GM21717 (cell line): ENCODE measurements at regions not wholly inside any gene's neighbourhood (a gene's known extent, or its start where the extent isn't known, plus 50 kb on each side); places are given as distances from the start of the nearest gene placed in this dataset.
"Not testable (repeated sequence)": the region's sequence is repeated elsewhere in the genome, so short reads cannot be mapped to it uniquely, and the experiment has no call there.

Experiments used
- ATAC-seq: cut with Tn5 transposase; IDR thresholded peaks from one replicate; pipeline ENCODE4 v1.9.1; 2021; ENCODE audit warnings: mild to moderate bottlenecking, moderate library complexity; ENCODE audit not compliant: unreplicated experiment

DNA sequence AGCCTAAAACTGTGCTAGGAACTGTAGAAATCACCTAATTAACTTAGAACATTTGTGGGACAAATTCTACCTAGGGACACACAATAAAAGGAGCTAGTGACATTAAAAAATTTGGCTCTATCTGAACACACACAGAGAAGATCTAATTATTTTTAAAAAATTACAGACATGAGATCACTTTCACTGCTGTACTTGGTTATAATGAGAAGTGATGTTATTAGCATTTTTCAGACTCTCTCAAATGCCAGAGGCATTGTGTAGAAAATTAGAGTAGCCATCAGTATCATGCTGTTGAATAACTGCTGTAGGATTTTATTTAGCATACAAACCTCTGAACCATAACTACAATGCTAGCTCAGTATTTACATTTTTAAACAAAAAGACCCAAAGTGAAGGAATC is 109.1 kb upstream of the ANK2 start:
- ATAC-seq: no peak

DNA sequence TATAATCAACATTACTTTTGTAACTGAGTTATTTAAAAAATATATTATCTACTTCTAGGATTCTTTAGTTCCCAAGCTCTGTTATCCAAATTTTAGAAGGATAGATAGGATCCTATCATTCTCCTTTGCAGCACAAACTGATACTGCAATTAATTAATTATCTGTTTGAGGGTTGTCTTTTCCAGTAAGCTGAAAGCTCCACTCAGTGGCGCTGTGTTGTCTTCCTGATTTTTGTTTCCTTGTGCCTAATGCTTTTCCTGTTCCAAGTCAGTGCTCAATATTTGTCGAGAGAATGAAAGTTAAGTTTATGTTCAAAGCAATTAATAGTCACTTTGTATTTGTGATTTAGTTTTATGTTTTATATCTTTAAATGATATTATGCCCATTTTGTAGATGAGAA is 107.4 kb upstream of the ANK2 start:
- no peak for ATAC-seq

DNA sequence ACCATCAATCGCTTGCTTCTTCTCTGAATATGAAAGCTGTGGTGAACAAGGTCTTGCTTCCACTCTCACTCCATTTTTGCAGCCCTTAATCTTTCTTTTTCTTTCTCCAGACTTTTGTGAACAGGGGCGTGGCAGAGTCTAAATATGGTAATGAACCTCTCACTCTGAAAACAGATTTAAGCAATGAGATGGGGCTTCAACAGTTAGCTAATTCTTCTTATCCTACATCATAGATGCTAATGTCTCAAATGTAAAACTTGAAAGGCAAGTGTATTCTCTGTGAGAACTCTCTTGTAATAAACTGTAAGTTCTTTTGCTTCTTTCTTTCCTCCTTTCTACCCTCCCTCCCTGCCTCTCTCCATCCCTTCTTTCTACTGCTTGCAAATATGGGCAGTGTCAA is 106.5 kb upstream of the ANK2 start:
- ATAC-seq: no peak

DNA sequence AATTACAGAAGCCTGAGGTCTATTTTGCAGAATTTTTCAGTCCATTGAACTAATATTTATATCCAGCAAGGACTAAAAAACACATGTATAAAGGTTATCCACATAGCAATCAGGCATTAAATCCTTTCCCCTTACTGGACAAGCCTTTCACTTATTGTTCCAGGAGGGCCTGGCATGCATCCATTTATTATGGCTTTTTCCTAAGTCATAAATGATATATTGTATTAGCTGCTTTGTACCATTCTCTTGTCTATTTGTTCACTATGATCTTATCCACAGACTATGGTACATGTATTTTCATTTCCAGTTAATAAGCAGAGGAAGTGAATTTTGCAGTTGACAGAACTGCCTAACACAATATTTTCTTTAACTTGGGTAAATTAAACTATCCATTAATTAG is 105.4 kb upstream of the ANK2 start:
- no peak for ATAC-seq

DNA sequence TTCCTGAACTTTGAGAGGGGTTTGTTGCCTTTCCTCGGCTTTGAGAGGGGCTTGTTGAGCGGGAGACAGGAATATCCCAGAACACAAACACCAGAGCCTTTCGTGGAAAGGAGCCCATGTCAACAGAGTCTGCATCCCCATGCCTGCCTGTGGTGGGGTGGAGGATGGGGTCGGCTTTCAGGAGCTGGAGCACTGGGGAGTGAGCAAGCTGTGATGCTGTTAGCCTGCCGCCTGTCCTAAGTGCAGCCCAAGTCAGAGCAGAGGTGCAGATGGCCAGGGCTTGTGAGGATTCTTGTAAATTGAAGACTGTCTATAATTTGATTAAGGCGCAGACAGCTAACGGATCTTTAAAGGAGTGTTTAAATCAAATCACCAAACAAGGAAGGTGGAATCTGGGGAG is 103.3 kb upstream of the ANK2 start:
- no peak for ATAC-seq

DNA sequence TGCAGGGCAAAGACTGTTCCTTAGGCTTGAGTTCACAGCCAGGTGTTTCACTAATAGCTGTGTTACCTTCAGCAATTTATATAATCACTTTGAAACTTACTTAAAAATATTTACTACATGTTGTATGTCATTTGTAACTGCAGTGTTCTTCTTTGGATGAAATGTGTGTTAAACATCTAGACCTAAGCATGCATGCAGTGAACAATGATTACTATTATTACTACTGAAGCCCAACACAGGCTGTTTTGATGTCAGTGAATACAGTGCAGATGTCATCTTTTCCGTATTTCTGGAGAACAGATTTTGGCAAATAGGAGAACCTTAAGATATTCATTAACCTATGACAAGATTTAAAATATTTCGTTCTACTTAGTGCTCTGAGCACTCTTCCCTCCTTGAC is 101.8 kb upstream of the ANK2 start:
- no peak for ATAC-seq

DNA sequence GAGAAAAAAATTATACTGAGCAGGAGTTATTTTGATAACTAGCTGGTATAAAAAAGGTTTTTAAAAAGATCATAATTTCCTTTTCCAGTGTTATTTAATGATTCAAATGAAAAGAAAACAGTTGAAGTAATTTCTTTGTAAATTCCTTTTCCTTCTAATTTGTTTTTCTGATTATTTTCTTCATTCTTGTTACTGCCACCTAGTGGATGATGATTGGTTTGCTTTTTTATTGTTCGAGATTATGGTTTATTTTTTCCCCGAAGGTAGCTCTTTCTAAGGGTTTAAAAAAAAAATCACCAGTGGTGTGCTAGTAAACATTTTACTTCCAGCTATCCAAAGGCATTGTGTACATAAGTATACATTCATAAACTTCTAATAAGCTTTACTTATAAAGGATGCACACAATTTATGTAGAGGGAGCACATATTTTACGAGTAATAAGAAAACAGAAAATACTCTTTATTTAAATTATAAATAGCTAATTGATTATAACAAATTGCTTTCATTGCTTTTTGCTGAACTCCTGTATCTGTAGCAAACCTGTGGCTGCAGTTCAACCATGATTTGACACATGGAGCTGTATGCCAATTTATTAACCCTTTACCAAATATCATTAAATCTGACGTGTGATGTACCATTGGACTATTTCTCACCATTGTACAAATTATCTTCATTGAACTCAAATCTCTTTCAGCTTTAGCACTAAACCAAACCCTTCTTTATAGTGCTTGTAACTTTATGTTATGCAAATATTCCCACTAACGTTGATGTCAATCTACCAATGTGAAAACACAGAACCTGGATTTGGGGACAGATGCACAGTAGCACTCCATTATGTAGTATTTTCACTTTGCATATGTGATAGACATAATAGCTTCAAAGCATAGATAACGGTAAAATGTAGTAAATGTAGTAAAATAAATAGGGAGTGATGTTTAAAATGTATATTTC is 97.8 kb upstream of the ANK2 start:
- ATAC-seq: no peak

DNA sequence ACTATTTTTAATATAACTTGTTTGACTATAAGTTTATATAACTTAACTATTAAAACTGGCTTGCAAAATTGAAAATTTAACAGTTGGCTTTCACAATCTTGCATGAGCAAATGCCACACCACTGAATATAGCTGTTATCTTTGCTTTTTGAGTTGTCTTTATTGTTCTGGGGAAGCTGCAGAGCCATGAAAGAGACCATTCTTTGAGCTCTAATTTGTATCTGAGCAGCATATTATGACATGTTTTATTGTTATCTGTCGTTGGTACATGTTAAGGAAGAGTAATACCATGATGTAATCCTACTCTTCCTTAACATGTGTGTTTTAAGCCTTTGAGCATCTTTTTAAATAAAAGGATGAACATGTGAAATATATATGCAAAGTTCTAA is 97.1 kb upstream of the ANK2 start:
- no peak for ATAC-seq

DNA sequence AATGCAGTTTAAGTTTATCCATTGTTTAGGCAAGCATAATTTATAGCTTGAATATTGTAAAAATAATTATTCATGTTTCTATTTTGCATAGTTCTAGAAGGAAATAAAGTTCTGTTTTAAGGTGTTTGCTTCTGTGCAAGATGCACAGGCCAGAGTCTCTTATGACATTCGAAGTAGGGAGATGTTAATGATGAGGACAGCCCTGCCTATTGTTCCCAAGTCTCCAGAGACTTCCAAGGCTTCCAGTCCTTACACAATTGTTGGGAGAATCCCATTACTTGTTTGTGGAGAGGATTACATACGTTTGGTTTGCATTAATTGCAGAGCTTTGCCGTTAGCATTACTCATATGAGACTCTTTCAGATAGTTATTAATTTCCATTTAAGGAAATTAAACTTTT is 96.2 kb upstream of the ANK2 start:
- ATAC-seq: no peak

DNA sequence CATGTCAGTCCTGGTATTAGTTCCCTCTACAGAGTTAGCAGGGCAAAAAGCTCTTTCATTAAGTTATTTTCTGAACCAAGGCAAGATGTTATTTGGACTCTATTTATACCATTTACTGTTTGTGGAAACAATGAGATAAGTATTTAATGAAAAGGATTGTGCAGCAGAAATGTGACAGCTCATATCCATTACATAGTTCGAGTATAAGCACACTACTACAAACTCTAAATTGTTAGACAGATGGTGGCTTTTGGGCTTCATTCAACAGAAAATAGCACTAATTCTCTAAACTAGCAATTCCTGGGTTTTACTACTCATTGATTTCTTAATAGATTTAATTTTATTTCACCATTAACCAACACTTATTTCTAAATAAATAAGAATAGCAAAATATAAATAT is 95.2 kb upstream of the ANK2 start:
- ATAC-seq: no peak

DNA sequence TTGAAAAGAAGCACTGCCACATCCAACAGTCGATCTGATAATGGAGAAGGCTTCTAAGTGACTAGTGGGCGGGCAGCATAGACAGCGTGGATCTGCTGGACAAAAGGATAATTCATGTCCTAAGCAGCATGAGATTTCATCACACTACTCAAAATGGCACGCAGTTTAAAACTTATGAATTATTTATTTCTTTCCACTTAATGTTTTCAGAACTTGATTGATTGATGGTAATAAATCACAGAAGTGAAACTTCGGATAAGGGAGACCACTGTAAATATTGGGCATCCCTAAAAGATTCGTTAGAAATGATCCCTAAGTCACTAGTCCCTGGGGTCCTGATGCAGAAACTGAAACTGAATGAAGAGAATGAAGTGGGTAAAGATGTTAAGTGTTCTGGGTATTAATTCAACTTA is 93.0 kb upstream of the ANK2 start:
- no peak for ATAC-seq

DNA sequence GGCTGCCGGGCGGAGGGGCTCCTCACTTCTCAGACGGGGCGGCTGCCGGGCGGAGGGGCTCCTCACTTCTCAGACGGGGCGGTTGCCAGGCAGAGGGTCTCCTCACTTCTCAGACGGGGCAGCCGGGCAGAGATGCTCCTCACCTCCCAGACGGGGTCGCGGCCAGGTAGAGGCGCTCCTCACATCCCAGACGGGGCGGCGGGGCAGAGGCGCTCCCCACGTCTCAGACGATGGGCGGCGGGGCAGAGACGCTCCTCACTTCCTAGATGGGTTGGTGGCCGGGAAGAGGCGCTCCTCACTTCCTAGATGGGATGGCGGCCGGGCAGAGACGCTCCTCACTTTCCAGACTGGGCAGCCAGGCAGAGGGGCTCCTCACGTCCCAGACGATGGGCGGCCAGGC is 91.7 kb upstream of the ANK2 start:
- ATAC-seq: not testable (repeated sequence)

DNA sequence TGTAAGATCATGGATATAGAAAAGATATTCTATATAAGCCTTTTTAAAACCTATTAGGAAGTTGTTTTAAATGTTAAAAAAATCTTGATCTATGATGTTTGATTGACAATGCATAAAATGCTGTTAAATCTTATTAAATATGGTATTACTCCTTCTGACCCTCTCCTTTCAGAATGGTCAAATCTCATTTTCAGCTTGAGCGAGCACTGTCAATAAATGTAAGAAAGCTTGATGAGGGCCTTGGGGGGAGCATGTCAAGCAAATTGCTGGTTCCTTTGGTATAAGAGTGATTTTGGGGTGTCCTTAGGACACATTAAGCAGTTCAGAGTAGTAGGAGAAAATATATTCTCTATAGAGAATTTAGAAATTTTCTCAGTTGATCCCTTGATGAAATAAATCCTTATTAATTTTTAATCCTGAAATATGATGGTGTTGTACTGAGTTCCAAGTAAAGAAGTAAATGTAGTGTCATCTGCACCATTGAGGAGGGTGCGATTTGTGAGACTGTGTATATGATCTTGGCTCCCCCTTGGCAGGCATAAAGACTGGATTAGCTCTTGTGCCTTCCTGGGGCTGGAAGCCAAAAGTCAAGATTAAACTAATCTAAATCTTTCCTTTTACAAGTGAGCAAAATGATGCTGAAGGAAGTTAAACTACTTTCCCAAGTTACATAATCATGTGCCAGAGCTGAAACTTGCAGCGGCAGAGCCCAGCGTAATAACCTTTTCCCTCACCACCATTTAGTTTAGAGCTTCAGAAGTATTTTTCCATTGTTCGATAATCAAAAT is 82.6 kb upstream of the ANK2 start:
- no peak for ATAC-seq

DNA sequence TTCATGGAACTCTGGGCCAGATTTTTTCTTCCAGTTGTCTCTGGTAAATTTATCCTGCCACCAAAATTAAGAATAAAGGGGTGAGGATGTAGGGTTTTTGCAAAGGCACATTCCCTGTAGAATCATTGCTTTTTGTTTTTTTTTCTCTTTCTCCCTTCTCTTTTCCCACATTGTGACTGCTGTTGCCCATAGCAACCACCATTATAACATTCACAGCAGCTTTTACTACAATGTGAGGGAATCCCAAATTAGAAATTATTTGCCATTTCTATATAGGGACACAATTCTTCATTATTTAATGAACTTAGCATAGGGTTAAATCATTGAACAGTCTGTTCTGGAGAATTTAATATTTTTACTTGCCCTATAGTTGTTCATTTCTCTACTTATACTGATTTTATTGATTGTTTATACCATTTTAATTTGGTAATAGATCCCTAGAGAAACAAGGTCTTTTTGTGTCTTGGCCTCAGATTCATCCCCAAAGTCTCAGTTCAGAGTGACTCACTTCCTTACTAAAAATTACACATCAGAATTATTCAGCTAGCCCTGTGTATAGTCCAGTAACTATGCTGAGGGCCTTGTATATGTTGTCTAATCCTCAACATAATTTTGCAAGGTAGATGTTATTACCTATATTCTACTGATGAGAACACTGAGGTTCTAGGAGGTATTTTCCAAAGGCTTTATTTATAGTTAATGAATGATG is 80.8 kb upstream of the ANK2 start:
- ATAC-seq: no peak

DNA sequence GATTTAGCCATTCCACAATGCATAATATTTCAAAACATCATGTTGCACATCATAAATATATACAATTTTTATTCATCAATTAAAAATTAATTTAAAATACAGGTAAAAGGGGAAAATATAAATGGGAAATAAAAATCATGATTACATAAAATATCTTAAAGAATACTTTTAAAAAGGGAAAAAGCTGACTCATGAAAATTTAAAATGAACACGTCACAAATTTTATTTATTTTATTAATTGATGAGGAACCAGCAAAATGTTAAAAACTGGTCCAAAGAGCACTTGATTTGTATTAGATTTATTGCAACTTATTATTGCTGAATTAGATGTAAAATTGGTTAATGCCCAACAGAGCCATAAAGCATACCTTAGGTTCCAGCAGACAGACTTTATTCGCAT is 78.5 kb upstream of the ANK2 start:
- ATAC-seq: no peak

DNA sequence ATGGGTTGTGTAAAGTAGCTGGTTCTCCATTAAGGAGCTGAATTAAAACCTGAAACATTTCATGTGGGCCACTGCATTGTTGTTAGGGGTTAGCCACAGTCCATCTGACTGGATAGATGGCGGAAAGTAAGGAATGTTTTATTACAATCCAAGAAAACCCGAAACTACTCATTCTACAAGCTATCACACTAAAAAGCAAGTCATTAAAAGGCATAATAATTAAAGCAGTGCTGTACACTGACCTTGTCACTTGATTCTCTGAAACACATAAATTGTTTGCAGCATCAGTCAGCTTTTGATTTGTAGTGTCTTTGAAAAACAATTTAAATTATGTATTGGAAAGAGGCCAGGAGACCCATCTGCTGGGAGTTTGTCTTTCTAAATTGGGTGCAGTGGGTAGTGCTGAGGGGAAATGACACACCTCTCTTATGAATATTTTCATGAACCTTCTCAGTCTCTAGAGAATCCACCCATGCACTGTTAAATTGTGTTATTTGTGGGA is 75.7 kb upstream of the ANK2 start:
- ATAC-seq: no peak

DNA sequence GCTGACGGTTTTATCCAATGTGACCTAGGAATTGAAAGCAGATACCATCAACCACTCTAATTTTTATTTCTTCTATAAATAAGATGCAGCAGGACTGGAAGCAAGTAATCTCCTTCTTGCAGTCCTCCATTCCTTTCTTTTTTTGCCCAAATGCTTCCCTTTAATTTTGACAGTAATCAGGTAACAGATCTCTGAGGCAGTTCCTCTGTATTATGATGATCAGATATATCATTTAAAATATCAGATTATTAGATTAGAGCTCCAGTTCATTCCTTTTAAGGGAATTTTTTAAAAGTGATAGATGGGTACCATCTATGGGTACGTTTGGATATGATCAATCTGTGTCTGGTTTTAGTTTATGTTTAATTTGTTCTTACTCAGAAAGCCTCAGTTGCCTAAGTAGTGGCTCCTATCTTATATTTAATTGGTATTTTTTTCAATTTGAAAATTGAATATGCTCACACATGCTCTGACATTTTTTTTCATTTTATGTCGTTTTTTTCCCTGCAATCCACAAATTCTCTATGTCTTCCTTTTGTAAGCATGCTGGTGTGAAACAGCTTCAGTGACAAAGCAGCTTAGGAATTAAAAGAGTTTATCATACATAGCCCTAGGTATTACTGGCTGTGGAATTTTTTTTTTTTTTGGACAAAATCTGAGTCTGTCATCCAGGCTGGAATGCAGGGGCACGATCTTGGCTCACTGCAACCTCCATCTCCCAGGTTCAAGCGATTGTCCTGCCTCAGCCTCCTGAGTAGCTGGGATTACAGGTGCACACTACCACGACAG is 73.7 kb upstream of the ANK2 start:
- no peak for ATAC-seq

DNA sequence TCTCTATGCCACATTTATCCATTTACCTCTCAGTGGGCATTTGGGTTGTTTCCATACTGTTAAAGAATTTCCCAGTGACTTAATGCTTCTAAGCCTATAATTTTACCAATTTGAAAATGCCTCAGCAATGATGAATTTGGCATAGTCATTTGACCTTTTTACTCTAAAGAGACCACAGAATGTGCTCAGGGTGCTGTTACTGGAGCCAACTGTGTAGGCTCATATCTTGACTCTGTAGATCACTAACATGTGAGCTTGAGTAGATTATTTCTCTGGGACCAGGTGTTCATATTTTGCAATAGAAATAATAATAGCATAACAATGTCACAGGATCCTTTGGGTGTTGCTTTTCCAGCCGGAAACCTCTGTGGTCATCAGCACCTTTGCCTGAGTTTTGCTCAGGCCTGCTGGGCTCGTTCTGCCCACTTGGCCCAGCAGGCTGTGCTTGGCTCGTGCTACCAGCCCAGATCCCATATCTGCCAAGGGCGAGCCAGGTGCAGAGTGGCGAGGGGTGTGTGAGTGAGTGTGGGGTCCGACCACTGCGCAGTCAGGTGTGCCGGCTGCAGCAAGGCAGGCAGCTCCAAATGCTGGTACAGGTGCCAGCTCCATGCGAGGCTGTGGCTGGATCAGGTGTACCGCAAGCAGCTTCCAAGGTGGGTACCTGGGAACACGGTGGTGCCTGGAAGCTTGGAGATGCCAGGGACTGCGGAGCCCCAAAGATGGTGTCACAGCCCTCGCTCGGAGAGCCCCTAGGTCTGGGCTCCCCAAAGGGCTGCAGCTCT is 70.6 kb upstream of the ANK2 start:
- ATAC-seq: no peak

DNA sequence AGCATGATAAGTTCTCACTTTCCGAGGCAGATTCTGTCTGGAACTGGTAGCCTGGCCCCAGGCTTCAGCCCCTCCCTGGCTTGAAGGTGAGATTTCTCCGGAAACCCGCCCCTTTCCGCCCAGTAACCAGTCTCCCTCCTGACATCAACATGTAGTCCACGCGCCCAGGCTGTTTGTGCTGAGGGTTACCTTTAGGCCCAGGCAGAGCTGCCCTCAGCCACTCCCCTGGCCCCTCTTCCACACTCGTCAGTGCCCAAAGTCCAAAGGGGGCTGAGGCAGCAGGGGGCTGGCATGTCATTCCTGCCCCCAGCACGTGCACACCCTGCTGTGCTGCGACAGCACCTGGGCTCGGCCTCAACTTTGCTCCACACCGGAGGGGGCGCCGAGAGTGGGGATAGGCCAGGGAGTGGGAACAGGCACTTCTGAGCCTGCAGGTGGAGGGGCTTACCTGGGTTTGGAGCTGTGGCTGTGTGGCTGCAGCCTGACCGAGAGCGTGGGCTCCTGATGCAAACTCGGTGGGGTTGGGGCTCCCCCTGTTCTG is 69.5 kb upstream of the ANK2 start:
- no peak for ATAC-seq

DNA sequence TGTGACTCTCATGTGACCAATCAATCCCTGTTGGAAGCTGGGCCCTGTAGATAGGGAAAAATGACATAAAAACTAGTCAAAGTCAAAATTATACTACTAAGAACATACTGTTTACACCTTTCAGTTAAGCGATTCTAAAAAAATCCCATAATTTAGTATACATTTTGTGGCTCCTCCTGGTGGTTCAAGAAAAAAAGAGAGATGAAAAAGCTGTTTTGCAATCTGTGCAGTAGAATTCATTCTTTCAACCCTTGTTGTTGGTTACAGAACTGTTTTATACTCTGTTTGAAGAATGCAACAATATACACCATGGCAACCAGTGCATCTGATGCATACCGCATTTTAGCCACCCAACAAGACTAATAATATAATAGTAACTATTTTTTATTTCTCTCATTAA is 66.8 kb upstream of the ANK2 start:
- no peak for ATAC-seq
